ENCODE measurements at regions not wholly inside any gene's neighbourhood (a gene's known extent, or its start where the extent isn't known, plus 50 kb on each side); places are given as distances from the start of the nearest gene placed in this dataset.

DNA sequence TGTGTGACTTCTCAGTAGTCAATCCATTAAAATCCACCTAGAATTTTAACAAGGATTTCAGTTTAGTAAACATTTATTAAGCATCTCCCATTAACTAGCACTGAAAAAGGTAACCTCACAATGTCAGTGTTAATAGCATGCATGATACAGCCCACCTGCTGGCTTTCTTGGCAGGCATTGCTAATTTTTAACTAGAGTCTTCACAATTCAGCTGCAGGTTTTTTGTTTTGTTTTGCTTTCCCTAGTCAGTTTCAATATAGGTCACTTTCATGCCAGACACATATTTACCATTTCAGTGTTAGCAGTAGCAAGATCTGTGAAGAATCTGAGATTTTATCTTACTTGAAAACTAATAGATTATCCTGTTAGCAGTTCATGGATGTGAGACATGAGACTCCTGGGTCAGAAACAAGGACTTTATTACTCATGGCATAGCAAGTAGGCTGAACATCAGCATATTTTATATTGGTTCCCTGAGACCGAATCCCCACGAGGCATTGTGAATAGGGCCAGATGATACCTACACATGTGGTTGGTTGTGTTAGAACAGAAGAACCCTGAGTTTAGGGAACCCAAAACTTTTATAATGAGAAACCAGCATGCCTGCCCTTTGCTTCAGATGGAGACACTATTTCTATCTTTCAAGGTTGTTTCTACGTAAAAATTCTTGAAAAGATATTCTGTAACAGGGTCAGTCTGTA is 198.0 kb upstream of the HTR2A start:
- Mint-ChIP-seq H3K36me3 (ENCODE audit: low read depth) (no peaks in the 10 kb centered on the region), H3K4me1 (ENCODE audit: low read depth) (peaks cover 27% of the 10 kb centered on the region; the same call in 1 of the 2 replicates), H3K4me3 (no peak overlapping the region), H3K27ac (no peak overlapping the region), H3K9me3 (no peaks in the 10 kb centered on the region; the same call in 1 of the 2 replicates), H3K27me3 (ENCODE audit: insufficient read depth) (no peaks in the 10 kb centered on the region)
- no peak for DNase-seq
- TF ChIP-seq CTCF (IDR thresholded peaks at IDR 0.05), result no peak

- DNase-seq, result no peak
- Mint-ChIP-seq H3K4me1 (ENCODE audit: low read depth) (peaks cover 21% of the 10 kb centered on the region; the same call in 1 of the 2 replicates), H3K27ac (no peak overlapping the region), H3K9me3 (no peaks in the 10 kb centered on the region; the same call in 1 of the 2 replicates), H3K4me3 (no peak overlapping the region), H3K36me3 (ENCODE audit: low read depth) (no peaks in the 10 kb centered on the region), H3K27me3 (ENCODE audit: insufficient read depth) (no peaks in the 10 kb centered on the region)
- no peak for TF ChIP-seq CTCF (IDR thresholded peaks at IDR 0.05)
Observed at GRCh38 chr13:47092202-47092601, 195.3 kb upstream of the HTR2A start.

DNA sequence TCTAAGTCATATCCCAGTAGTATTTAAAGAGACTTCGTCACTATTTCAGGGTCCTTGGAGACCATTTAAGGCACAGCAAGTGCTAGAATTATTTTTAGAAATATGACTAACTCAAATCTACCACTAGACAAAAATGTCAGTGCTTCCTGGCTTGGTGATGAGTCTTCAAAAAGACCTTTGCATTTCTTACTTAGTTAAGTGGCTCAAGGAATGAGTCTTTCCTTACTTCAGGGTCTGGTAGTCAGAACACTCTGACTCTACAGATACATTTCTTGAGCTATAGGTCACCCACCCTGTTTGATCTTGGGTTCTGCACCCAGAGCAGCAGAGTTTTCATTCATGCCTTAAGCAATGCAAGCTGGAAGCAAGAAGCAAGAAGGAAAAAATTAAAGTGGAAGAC is 191.0 kb upstream of the HTR2A start:
- Mint-ChIP-seq H3K4me3 (peak overlapping the region; percentile 19; the same call in 1 of the 2 replicates), H3K36me3 (ENCODE audit: low read depth) (no peaks in the 10 kb centered on the region; the same call in 1 of the 2 replicates), H3K4me1 (ENCODE audit: low read depth) (peaks cover 25% of the 10 kb centered on the region; the same call in 1 of the 2 replicates), H3K27ac (peak overlapping the region; percentile 64; the same call in 1 of the 2 replicates), H3K27me3 (ENCODE audit: insufficient read depth) (no peaks in the 10 kb centered on the region), H3K9me3 (no peaks in the 10 kb centered on the region; the same call in none of the 2 replicates)
- TF ChIP-seq CTCF (IDR thresholded peaks at IDR 0.05), result no peak
- peak; percentile 86 for DNase-seq

DNA sequence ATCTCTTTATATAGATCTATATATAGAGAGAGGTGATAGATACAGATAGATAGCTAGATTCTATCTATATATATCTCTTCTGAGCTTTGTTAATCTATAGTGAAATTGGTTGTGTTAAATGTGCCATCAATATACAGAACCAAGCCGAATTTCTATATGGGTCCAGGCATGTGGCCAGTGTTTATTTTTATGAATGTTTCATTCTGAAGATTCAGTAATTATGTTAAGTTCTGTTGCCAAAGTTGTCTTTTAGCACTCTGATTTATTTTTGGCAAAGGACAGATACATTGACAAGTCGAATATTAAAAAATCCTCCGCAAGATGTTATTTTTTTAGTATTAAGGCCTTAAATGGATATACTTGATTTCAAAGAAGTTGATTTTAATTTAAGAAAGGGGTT is 190.4 kb upstream of the HTR2A start:
- H3K36me3 Mint-ChIP-seq (ENCODE audit: low read depth), result no peaks in the 10 kb centered on the region; the same call in 1 of the 2 replicates
- no peak overlapping the region for H3K4me3 Mint-ChIP-seq
- H3K27ac Mint-ChIP-seq, result no peak overlapping the region
- DNase-seq, result no peak
- TF ChIP-seq CTCF (IDR thresholded peaks at IDR 0.05), result no peak
- no peaks in the 10 kb centered on the region; the same call in none of the 2 replicates for H3K9me3 Mint-ChIP-seq
- peaks cover 25% of the 10 kb centered on the region; the same call in 1 of the 2 replicates for H3K4me1 Mint-ChIP-seq (ENCODE audit: low read depth)
- H3K27me3 Mint-ChIP-seq (ENCODE audit: insufficient read depth), result no peaks in the 10 kb centered on the region

DNA sequence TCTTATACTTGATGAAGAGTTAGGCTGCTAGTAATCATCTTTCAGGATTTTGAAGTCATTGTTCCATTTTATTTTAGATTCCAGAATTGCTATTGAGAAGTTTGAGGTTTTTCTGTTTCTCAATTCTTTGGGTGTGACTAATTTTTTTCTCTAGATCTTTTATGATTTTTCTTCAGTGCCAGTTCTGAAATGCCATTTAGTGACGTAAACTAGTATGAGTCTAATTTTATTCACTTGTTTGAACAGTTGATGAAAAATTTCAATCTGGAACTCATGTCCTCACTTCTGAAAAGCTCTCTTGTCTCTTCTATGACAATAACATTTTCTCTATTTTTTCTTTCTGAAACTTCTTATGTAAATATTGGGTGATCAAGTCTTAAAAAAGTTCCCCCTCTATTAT is 188.5 kb upstream of the HTR2A start:
- Mint-ChIP-seq H3K4me3 (no peak overlapping the region), H3K4me1 (ENCODE audit: low read depth) (peaks cover 26% of the 10 kb centered on the region; the same call in 1 of the 2 replicates), H3K27me3 (ENCODE audit: insufficient read depth) (peaks cover 1% of the 10 kb centered on the region; the same call in 1 of the 2 replicates), H3K9me3 (peaks cover 11% of the 10 kb centered on the region), H3K36me3 (ENCODE audit: low read depth) (no peaks in the 10 kb centered on the region; the same call in 1 of the 2 replicates), H3K27ac (no peak overlapping the region)
- TF ChIP-seq CTCF (IDR thresholded peaks at IDR 0.05), result no peak
- peak; percentile 22 for DNase-seq
